Lower lobe of right lung (tissue), 2 donors: ENCODE measurements at regions not wholly inside any gene's neighbourhood (a gene's known extent, or its start where the extent isn't known, plus 50 kb on each side); places are given as distances from the start of the nearest gene placed in this dataset.
"Not testable (repeated sequence)": the region's sequence is repeated elsewhere in the genome, so short reads cannot be mapped to it uniquely, and the experiment has no call there.

Experiments used
- ATAC-seq, 2 donors: fragments of 200-7000 bp; cut with Tn5 transposase; one replicate each; pipeline ENCODE4 v1.9.1; 2020 to 2022; ENCODE audit warnings: mild to moderate bottlenecking in 2 of 2, moderate library complexity in 2 of 2
- DNase-seq: peaks from one replicate; pipeline ENCODE4 v3.0.0-alpha.2; 2020
- H3K27ac ChIP-seq: fragments of 200-600 bp; one replicate; pipeline ENCODE4 v1.8.0; 2022
- H3K27me3 ChIP-seq: fragments of 200-600 bp; one replicate; pipeline ENCODE4 v1.8.0; 2022; ENCODE audit warnings: low read depth
- H3K36me3 ChIP-seq: fragments of 200-600 bp; one replicate; pipeline ENCODE4 v1.8.0; 2022; ENCODE audit warnings: mild to moderate bottlenecking
- H3K4me1 ChIP-seq: fragments of 200-600 bp; one replicate; pipeline ENCODE4 v1.8.0; 2022
- H3K4me3 ChIP-seq: fragments of 200-600 bp; one replicate; pipeline ENCODE4 v1.8.0; 2022; ENCODE audit warnings: mild to moderate bottlenecking
- H3K9me3 ChIP-seq: fragments of 200-600 bp; one replicate; pipeline ENCODE4 v1.8.0; 2022
- CTCF ChIP-seq: fragments of 200-600 bp; IDR thresholded peaks from one replicate; pipeline ENCODE4 v1.8.0; 2022; ENCODE audit warnings: antibody characterized with exemption, mild to moderate bottlenecking
- intact Hi-C: fragments of 100-400 bp; cut with DNase I; formaldehyde crosslinking; loops from one replicate; pipeline ENCODE4 v1.11.0; 2022
- donor health status: DM: no; HTN: yes; CAD: no; lungs with severe emphysema.

DNA sequence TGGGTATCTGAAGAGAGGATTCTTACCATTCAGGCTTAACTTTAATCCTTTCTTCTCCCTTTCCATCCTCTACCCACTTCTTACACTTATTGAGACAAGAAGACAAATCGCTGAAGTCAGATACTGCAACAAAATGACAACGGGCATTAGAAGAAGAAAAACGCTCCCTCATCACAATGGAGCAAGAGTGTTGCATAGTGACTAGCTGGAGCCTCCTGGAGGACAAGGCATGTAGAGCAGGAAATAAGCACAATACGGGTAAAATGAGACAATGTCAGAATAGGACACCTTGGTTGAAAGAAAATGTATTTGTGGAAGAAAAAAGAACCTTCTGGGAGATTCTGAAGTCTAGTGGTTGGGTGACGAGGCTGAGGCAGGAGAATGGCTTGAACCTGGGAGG lies 501.0 kb downstream of the RERGL start:
- ATAC-seq (no peak), DNase-seq (no peak)
- no peak overlapping the region for H3K4me3 ChIP-seq
- H3K36me3 ChIP-seq = no peaks in the 10 kb centered on the region
- H3K27me3 ChIP-seq = no peaks in the 10 kb centered on the region
- no peaks in the 10 kb centered on the region for H3K9me3 ChIP-seq
- no peaks in the 10 kb centered on the region for H3K4me1 ChIP-seq
- no peak overlapping the region for H3K27ac ChIP-seq
- TF ChIP-seq CTCF = peak; percentile 13
- intact Hi-C loops = no loop called here

- Histone ChIP-seq H3K27ac (no peak overlapping the region), H3K4me1 (no peaks in the 10 kb centered on the region), H3K4me3 (no peak overlapping the region), H3K9me3 (no peaks in the 10 kb centered on the region), H3K36me3 (no peaks in the 10 kb centered on the region), H3K27me3 (no peaks in the 10 kb centered on the region)
- intact Hi-C loops = no loop called here
- ATAC-seq (no peak), DNase-seq (no peak)
- TF ChIP-seq CTCF = no peak
Observed at GRCh38 chr12:17579205-17580026, 510.6 kb downstream of the RERGL start.

DNA sequence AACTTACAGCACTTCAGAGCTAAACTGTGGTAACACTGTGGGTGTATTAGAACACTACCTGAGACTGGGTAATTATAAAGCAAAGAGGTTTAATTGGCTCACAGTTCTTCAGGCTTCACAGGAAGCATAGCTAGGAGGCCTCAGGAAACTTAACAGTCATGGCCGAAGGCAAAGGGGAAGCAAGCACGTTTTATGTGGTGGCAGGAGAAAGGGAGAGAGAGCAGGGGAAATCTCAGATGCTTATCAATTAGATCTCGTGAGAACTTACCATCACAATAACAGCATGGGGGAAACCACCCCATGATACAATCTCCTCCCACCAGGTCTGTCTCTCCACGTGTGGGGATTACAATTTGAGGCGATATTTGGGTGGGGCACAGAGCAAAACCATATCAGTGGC lies 512.6 kb downstream of the RERGL start:
- no peak for DNase-seq
- no peak overlapping the region for H3K4me3 ChIP-seq
- no peak for TF ChIP-seq CTCF
- H3K4me1 ChIP-seq = no peaks in the 10 kb centered on the region
- intact Hi-C loops = no loop called here
- no peaks in the 10 kb centered on the region for H3K9me3 ChIP-seq
- H3K27me3 ChIP-seq = no peaks in the 10 kb centered on the region
- no peak for ATAC-seq
- H3K27ac ChIP-seq = no peak overlapping the region
- no peaks in the 10 kb centered on the region for H3K36me3 ChIP-seq

DNA sequence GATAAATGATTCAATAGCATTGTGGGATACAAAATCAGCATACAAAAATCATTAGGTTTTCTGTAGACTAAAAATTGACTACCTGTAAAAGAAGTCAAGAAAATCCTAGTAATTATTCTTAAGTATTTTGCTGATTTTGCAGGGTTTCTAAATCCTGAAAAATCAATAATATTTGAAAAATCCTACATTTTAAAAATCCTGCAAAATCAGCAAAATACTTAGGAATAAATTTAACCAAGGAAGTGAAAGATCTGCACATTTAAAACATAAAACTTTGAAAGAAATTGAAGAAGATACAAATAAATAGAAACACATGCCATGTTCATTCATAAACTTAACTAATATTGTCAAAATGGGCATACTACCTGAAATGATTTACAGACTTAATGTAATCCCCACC lies 517.7 kb downstream of the RERGL start:
- Histone ChIP-seq H3K27ac (no peak overlapping the region), H3K36me3 (no peaks in the 10 kb centered on the region), H3K4me3 (no peak overlapping the region), H3K27me3 (no peaks in the 10 kb centered on the region), H3K4me1 (no peaks in the 10 kb centered on the region), H3K9me3 (no peaks in the 10 kb centered on the region)
- ATAC-seq (no peak), DNase-seq (no peak)
- intact Hi-C loops = no loop called here
- TF ChIP-seq CTCF = no peak

GRCh38 chr12:17571047-17571446 lies 518.9 kb downstream of the RERGL start:
- no peak for DNase-seq
- Histone ChIP-seq H3K36me3 (no peaks in the 10 kb centered on the region), H3K27ac (no peak overlapping the region), H3K4me3 (no peak overlapping the region), H3K9me3 (no peaks in the 10 kb centered on the region), H3K4me1 (no peaks in the 10 kb centered on the region), H3K27me3 (no peaks in the 10 kb centered on the region)
- intact Hi-C loops = no loop called here
- no peak for TF ChIP-seq CTCF
- ATAC-seq = no peak

- ATAC-seq, H3K36me3 ChIP-seq, H3K27ac ChIP-seq, H3K27me3 ChIP-seq, H3K4me1 ChIP-seq, H3K9me3 ChIP-seq, H3K4me3 ChIP-seq, intact Hi-C loops, DNase-seq: not testable (repeated sequence)
Observed at GRCh38 chr12:17564630-17565029, 525.4 kb downstream of the RERGL start.
